ENCODE measurements at regions not wholly inside any gene's neighbourhood (a gene's known extent, or its start where the extent isn't known, plus 50 kb on each side); places are given as distances from the start of the nearest gene placed in this dataset.

- TF ChIP-seq CTCF (IDR thresholded peaks at IDR 0.05; ENCODE audit: insufficient read depth, low read depth, low read length) (no peak), EZH2 (IDR thresholded peaks at IDR 0.05; ENCODE audit: insufficient read depth, low read length) (no peak)
Measured at GRCh38 chr3:168273036-168273435, 177.3 kb upstream of the GOLIM4 start.
